Hepatocyte (in vitro differentiated cells): ENCODE measurements at regions not wholly inside any gene's neighbourhood (a gene's known extent, or its start where the extent isn't known, plus 50 kb on each side); places are given as distances from the start of the nearest gene placed in this dataset.

Experiments
- EZH2 ChIP-seq: fragments of 200-600 bp; sonication (generic); IDR thresholded peaks from 2 replicates; pipeline ENCODE4 v1.6.1; 2016; ENCODE audit warnings: antibody characterized with exemption, mild to moderate bottlenecking, borderline replicate concordance
- EZH2phosphoT487 ChIP-seq: fragments of 200-600 bp; sonication (generic); IDR thresholded peaks from one replicate; pipeline ENCODE4 v1.6.1; 2018; ENCODE audit warnings: antibody characterized with exemption, mild to moderate bottlenecking, low read depth, moderate library complexity; ENCODE audit not compliant: unreplicated experiment, severe bottlenecking
- TF ChIP-seq, protein P1 (sequence below): fragments of 200-600 bp; sonication (generic); IDR thresholded peaks from 2 replicates; pipeline ENCODE4 v1.5.1; 2016; ENCODE audit warnings: antibody characterized with exemption, mild to moderate bottlenecking; ENCODE audit not compliant: poor library complexity

DNA sequence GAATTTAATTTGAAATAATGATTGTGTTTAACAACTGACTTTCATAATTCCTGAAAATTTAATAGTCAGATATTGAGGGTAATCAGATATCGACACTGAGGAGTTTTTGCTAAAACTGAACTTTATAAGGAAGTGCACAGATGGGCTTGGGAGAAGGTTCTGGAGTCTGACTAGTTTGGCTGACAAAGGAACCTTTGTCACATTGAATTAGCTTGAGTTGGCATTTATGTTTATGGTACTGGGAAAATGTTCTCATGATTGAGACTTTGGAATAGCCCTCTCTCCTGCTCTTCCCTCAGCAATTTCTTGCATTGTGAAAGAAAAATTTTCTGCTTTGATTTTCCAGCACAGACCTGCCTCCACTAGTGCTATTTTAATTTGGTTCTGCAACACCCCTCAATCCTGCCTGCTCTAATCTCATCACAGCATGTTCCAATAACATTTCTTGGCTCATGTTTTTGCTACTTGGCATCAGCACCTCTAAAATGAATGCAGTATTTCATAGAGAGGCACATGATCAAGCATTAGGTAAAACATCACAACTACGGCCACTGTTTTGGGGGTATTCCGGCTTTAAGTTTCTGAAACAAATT lies 133.9 kb upstream of the FSHR start:
- TF ChIP-seq, protein P1, sequence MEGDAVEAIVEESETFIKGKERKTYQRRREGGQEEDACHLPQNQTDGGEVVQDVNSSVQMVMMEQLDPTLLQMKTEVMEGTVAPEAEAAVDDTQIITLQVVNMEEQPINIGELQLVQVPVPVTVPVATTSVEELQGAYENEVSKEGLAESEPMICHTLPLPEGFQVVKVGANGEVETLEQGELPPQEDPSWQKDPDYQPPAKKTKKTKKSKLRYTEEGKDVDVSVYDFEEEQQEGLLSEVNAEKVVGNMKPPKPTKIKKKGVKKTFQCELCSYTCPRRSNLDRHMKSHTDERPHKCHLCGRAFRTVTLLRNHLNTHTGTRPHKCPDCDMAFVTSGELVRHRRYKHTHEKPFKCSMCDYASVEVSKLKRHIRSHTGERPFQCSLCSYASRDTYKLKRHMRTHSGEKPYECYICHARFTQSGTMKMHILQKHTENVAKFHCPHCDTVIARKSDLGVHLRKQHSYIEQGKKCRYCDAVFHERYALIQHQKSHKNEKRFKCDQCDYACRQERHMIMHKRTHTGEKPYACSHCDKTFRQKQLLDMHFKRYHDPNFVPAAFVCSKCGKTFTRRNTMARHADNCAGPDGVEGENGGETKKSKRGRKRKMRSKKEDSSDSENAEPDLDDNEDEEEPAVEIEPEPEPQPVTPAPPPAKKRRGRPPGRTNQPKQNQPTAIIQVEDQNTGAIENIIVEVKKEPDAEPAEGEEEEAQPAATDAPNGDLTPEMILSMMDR: no peak
- TF ChIP-seq EZH2 (no peak), EZH2phosphoT487 (no peak)
